Putamen (tissue), 1 donor: ENCODE measurements at regions not wholly inside any gene's neighbourhood (a gene's known extent, or its start where the extent isn't known, plus 50 kb on each side); places are given as distances from the start of the nearest gene placed in this dataset.

Experiments
- DNase-seq: peaks from one replicate; pipeline ENCODE4 v3.0.0-alpha.2; 2016; ENCODE audit warnings: low spot score

DNA sequence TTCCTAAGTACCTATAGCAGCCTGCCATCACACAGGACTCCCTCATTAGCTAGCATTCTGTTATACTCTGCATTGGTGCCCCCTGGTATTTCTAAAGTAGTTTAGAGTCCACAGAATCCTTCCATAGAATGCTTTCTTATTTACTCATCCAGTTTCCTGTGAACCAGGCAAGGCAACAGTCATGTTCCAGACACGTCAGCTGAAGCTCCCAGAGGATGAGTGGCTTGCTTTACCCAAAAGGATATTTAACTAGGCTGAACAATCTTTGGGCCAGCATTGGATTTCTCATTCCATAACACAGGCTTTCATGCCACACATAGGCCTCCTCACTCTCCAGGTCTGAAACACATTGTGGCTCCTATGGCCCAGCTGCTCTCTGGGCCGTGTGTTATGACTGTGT lies 203.8 kb upstream of the MAP3K7 start:
- no peak for DNase-seq

DNA sequence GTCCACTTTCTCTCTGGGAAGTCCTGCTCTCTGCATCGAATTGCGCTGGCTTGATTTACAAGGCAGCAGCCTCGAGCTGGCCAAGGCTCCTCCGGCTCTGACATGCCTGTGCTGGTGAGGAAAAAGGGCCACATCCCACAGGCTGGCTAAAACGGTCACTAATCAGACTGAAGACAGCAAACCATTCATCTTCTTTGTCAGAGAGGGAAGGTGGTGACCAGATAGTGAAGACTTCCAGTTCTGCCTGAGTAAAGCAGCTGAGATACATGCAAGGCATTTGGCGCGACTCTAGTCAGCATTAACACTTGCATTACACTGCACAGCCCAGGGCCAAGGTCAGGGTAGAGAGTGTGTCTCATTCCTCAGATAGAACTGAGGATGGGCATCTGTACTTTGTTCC lies 203.2 kb upstream of the MAP3K7 start:
- no peak for DNase-seq

DNA sequence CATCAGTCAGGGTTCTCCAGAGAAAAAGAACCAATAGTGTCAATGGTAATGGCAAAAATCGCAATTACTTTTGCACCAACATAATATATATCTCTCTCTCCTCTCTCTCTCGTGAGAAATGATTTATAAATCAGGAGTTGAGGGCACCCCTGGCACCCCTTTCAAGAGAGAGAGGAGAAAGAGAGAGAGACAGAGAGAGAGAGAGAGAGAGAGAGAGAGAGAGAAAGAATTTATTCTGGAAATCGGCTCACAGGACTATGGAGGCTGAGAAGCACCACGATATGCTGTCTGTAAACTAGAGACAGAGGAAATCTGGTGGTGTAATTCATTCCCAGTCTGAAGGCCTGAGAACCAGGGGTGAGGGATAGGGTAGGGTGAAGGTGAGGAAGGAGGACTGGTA lies 201.9 kb upstream of the MAP3K7 start:
- DNase-seq = no peak

DNA sequence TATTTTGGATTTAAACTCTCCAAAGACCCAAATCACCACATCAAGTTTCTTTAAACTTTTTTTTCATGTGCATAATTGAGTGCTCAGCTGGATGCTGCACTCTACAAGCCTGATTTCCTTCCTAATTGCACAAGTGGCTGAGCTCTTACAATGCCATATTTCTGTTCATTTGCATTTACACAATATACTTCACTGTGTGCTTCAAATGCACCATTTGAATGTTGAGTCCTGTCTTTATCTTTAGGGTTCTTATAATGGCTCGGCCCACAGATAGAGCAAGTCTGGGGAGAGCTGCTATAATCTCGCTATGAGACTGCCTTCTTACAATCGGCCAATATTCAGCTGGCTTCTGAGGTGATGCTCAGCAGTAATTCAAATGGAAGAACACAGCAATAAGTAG lies 200.6 kb upstream of the MAP3K7 start:
- no peak for DNase-seq

DNA sequence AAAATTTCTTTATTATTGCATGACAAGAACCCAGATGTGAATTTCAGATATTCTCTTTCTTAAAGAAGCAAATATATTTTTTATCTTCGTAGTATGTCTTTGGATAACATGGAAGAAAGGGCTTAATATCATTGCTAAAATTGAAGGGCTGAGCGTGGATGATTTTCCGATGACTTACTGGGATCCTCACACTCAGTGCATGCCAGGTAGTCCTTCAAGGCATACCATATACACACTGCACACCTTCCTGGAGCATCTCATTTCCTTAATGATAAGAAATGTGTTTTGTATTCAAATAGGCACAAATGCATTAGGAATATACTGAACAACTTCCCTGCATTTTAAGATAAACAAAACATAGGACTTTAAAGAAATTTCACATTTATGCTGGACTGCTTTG lies 193.9 kb upstream of the MAP3K7 start:
- DNase-seq = no peak

DNA sequence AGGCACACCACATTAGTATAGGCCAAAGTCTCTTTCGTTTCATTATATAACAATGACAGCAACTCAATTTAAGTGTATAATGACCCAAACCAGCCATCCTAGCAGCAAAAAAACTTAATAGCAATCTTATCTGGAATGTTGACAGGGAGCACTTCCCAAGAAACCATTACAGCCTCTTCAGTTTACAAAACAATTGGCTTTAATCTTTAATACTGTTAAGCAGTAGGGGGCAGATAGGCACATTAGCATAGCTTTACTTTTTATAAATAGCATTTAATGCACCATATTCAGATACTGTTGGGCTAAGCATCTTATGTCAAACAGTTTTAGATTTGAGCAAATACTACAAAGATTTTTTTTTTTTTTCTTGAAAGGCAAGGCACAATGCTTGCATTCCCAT lies 193.3 kb upstream of the MAP3K7 start:
- no peak for DNase-seq

DNA sequence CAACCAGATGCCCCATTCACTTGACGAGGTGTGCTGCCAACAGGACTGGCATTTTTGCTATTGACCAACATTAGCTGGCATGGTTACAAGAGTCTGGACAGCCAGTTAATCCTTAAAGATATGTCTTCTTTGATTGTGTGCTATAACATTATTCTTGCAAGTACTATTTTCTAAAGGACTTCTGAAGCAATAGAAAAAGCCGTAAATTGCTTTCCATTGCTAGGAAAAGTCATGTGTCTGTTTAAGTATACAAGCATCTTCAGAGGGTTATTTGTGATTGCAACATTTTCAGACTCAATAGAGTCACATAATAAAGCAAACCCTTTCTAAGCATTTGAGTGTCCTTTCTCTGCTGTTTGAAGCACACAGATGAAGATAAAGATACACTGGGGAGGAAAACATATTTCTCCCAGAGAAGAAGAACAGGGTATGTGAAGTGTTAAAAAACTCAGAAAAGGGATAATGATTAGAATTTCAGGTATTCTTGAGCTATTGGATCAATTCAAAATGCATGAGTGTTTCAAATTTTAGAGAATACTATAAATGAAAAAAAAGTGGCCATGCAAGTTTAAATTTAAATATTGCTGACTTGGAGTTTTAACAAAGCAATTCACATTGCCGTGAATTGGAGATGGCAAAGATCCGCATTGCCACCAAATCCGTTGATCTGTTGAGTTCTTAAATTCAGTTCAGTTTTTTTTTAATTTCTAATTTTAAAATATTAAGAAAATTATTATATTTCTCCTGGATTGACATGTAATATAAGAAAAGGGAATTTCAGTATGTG lies 191.7 kb upstream of the MAP3K7 start:
- no peak for DNase-seq

DNA sequence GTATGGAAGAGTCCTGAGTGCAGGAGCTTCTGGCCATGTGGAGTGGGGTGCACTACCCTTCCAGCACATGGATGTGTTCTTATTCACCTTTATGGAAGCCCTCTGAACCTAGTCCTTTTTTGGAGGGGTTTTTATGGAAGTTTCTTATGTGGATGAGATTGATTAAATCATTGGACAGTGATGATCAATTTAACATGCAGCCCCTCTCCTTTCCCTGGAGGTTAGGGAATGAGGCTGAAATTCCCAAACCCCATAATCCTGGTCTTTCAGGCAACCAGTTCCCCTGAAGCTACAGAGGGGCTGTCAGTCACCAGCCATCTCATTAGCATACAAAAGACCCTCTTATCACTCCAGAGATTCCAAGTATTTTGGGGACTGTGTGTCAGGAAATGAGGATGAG lies 183.9 kb upstream of the MAP3K7 start:
- DNase-seq = no peak

DNA sequence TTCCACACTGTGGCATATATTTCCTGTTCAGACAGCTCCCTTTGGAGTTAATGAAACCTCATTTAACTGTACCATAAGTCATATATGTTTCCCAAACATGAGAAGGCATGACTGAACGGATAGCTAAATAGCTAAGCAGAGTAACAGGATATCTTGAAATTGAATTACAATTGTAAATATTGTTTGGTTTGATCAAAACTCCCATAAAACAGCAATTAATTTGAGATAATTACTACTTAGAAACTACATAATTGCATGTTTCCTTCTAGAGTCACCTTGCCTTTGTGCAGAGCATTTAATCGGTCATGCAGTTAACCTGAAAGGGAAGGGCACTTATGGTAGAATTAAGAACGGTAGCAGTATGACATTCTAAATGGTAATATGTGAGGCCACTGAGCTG lies 179.0 kb upstream of the MAP3K7 start:
- no peak for DNase-seq

DNA sequence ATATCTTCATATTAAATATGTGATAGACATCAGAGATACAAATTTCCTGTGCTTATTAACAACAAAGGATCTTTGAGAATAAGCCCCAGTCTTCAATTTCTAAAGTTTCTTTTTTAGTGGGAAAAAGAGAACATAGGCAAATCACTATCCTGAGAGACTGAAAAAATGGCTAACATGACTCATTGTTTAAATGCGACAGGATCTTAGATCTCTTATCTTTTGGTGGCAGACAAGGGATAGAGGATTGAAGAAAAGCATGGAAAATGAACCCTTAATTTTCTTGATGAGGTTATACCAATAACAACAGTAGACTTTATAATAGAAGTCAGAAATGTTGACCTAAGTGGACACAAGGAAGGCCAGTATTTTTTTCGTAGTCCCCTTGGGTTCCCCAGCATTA lies 178.6 kb upstream of the MAP3K7 start:
- no peak for DNase-seq

DNA sequence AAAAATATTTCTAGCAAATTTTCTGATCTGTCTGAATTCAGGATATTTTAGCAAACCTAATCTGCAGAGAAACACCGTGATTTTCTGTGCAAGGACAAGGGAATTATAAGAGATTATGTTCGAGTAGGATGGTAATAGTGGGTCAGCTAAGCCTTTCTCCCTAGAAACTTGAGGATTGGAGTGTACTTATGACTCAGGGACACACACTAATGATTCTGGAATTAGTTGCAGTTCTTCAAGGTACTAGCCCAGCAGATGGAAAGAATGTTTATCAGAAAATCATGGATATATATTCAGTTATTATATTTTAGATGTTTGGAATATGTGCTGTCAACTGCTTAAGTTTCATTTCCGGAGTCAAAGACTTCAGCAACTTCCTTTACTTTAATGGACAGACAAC lies 177.1 kb upstream of the MAP3K7 start:
- no peak for DNase-seq

DNA sequence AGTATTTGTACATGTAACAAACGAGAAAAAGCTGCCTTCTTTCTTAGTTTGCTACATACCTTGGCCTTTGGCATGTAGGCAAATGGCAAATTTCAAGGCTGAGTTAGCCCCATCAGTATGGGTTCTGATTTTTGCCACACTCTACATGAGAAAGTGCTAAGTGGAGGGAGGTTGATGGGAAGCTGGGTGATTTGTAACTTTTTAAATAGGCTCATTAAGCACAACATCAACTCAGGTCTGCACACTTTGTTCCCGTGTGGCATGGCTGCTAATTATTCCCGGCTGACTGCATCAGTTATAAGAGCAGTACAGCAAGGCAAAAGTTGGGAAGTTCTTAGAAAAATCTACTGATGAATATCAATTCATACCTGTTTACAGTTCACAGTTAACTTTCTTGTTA lies 172.8 kb upstream of the MAP3K7 start:
- DNase-seq = no peak

DNA sequence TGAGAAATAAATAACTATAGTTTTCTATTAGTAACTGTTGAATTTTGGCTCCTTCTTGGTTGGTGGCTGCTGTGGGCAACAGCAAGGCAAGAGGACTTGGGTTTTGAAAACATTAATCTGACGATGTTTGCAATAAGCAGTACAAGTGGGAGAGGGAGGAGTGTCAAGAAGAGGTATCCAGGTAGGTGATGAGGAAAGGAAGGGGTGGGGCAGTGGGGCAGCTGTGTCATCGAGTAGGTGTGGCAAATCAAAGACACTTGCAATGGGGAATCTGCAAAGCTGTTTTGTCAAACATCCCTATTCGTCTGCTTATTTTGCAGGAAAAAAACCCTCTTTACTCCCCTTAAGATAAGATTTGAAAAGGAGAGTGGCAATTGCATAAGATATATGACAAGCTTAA lies 171.9 kb upstream of the MAP3K7 start:
- no peak for DNase-seq

DNA sequence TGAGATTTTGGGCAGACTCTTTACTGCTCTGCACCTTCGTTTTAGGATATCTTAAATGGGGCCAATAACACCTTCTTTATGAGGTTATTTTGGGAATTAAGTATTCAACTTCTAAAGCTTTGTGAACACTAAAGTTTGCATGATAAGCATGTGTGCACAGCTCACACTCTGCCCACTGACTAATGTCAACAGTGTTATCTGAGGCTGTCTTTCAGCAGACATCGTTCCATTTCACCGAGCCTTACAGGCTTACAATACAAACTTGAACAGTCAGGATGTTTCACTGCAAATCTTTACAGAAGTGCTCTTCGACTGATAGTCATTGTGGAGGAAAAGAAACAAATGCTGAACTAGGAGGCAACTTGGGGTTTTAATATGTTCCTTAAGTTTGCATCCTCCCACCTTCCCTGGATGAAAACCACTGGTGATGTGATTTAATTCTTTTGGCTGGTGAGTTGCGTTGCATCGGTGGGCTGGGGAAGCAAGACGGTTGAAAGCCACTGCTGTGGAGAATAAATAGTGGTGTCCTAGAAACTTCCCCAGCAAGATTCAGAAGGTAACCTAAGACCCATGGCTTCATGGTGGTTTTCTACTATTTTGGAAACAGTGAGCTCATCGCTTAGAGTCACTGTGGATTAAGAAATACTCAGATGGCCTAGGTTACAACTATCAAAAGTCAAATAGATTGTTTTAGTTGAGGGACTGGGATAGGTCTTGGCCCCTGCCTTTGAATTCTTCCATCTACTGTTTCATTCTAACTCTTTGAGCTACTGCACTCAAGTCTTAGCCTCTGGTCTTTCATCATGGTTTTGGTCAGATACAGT lies 167.2 kb upstream of the MAP3K7 start:
- no peak for DNase-seq

DNA sequence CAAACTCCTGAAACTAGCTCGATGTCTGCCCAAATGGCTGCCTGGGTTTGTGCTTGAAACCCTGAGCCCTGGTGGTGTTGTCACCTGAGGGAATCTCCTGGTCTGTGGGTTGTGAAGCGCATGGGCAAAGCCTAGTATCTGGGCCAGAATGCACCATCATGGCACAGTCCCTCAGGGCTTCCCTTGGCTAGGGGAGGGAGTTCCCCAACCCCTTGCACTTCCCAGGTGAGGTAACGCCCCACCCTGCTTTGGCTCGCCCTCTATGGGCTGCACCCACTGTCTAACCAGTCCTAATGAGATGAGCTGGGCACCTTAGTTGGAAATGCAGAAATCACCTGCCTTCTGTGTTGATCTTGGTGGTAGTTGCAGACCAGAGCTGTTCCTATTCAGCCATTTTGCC lies 152.9 kb upstream of the MAP3K7 start:
- no peak for DNase-seq

DNA sequence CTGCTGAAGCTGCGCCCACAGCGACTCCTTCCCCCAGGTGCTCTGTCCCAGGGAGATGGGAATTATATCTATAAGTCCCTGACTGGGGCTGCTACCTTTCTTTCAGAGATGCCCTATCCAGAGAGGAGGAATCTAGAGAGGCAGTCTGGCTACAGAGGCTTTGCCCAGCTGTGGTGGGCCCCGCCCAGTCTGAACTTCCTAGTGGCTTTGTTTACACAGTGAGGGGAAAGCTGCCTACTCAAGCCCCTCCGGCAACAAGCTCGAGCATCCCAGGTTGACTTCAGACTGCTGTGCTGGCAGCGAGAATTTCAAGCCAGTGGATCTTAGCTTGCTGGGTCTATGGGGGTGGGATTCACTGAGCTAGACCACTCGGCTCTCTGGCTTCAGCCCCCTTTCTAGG lies 152.5 kb upstream of the MAP3K7 start:
- DNase-seq = no peak

DNA sequence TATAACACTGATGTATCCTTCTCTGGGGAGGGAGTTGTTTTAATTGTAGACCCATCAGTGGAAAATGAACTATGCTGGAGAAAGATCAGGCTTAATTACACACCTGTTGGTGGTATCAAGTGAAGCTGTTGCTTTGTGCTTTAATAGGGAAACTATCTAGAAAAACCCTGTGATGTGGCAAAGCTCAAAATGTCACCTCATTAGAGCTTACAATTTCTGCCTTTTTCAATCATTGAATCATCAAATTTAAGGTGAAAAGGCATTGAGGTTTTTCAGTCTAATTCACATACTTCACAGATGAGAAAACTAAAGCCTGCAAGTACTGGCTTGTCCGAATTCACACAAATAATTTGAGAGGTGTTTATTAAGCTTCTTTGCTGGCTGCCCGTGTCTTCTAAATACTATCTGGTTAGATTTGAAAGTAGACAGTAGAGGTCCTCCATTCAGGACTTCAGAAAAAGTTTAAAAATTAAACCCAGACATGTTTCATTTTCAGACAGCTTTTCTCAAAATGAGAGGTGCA lies 143.3 kb upstream of the MAP3K7 start:
- DNase-seq = no peak

DNA sequence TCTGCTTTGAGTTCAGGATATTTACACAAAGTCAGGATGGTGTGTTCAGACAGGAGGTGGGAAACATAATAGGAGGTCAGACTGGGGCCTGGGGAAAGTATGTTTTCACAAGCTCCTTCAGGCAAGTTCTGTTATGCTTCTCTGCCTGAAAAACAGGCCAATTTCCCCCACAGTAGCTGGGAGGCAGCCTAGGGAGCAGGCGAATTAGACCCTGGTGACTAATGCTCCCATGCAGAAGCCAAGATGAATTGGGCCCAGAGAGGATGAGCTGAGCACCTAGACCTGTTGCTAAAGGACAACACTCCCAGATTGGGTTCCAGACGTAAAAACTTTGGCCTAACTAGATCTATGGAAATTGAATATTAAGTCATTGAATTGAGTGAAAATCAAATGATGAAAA lies 142.2 kb upstream of the MAP3K7 start:
- DNase-seq = no peak

DNA sequence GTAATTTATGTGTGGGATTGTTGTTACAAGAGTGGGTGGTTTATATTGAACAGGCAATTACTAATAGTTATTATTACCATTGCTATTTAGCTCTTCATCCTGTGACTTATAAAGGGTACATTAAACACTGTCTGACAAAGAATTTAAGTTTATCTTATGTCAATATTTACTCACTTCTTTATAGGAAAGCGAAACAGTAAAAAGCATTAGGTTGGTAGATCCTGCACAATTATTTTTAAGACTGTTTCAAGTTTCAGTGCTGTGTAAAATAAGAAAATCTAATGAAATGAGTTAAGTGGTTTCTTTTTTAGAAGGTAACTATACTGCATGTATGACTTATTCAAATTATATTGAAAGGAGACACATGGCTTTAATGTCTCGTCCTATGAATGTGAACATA lies 135.8 kb upstream of the MAP3K7 start:
- DNase-seq = no peak

DNA sequence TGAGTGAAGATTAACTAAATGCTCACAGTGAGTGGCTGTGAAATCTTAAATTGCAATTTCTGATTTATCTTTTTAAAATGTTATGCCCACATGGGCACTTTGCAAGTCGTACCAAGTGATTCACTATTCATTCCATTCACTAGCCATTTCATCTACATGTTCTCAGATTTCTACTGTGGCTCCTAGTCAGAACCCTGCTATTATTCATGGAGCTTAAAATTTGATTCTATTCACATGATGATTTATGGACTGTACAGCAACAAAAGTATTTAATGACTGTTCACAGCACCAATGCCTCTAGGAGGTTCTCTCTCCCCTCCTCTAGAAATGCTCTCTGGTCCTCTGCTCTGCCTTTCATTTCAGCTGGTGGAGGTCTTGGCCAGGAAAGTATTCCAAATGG lies 133.5 kb upstream of the MAP3K7 start:
- DNase-seq = no peak

DNA sequence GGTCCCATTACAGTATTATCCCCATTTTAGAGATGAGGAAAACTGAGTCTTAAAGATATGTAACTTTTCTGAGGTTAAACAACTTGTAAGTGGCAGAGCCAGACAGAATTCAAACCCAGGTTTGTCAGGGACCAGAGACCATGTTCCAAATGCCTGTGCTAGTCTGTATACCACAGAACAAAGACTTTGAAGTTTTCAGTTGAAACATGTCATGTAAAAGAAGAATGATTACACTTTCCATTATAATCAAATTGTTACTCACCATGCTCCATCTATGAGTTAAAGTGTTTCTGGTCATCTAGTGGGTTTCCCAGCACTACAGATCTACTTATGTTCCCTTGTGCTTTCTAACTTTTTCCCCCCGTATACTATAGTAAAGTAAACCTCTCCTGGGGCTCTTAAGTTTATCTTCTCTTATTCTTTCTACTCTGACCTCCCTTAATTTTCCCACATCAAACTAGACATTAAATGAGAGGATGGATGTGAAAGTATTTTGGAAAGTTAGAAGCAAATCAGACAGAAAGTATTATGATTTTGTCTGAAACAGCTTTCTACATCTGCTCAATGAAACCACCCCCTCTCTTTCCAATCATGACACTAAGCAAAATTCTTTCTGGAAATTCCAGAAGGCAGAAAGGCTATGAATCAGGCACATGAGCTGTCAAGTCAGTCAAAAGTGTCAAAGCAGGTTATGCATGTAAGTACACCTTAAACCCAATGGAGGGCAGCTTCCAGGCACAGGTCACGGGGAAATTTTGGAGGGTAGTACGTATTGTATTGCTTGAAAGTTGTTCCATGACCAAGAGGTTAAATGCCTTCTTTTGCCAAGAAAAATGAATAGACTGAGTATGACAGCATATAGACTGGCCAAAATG lies 132.7 kb upstream of the MAP3K7 start:
- DNase-seq = peak; percentile 9

DNA sequence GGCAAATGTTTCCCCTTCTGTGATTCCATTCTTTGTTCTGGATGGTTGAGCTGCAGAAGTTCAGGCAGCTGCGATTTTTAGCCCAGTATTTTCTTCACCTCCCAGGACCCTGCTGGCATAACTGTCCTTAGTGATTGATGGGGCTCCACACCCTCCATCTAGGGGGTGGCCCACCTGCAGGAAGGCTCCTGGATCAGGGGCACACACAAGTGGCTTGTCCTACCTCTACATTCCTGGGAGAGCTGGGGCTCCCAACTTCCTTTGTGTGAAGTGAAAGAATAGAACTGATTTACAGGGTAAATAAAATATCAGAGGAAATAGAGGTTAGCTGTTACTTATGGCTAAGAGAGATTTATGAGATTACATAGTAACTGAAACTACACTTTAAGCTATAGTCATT lies 129.5 kb upstream of the MAP3K7 start:
- no peak for DNase-seq
